ENCODE measurements at regions not wholly inside any gene's neighbourhood (a gene's known extent, or its start where the extent isn't known, plus 50 kb on each side); places are given as distances from the start of the nearest gene placed in this dataset.

DNA sequence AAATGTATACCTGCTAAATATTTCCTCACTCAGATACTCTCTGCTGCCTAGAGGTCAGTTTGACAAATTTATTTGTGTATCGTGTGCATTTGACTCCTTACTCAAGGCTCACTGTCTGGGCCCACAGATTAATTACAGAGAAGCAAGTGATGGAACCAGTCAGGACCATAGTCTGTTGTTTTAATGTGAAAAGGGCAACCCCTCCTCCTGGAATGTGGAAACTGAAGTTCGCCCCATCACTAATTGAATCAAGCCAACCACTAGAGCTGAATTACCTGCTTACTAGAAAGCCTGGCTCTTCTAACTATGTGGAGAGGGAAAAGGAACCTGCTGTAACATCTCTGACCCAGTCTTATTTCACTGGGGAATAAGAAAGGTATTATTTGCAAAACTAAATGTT lies 199.9 kb upstream of the KRR1 start:
- Mint-ChIP-seq H3K4me1 (ENCODE audit: low read depth) (no peaks in the 10 kb centered on the region), H3K27ac (no peak overlapping the region), H3K9me3 (no peaks in the 10 kb centered on the region), H3K27me3 (no peaks in the 10 kb centered on the region), H3K4me3 (no peak overlapping the region), H3K36me3 (ENCODE audit: low read depth) (no peaks in the 10 kb centered on the region)
- Histone ChIP-seq H3K4me3 (ENCODE audit: low read length) (no peak overlapping the region), H3K36me3 (ENCODE audit: insufficient read depth, low read length) (no peaks in the 10 kb centered on the region), H3K27ac (ENCODE audit: low read depth in 1 of 2, low read length in 2 of 2) (no peak overlapping the region), H3K9me3 (ENCODE audit: control insufficient read depth in 1 of 2, insufficient read depth in 1 of 2, low read length in 2 of 2) (no peaks in the 10 kb centered on the region), H3K27me3 (ENCODE audit: control insufficient read depth in 1 of 2, insufficient read depth in 2 of 2, low read length in 2 of 2) (no peaks in the 10 kb centered on the region), H3K4me1 (ENCODE audit: insufficient read depth, low read length) (no peaks in the 10 kb centered on the region)
- ChIA-PET POLR2A (no interaction called here), CTCF (no interaction called here)
- DNase-seq = no peak
- no peak for ATAC-seq (ENCODE audit: poor library complexity)
- intact Hi-C loops (cut with DNase I, micrococcal nuclease) = no loop called here
- no peak for TF ChIP-seq CTCF (IDR thresholded peaks at IDR 0.05)

- no peak for TF ChIP-seq CTCF (IDR thresholded peaks at IDR 0.05)
- intact Hi-C loops (cut with DNase I, micrococcal nuclease) = no loop called here
- Histone ChIP-seq H3K27ac (ENCODE audit: low read depth in 1 of 2, low read length in 2 of 2) (no peak overlapping the region), H3K4me3 (ENCODE audit: low read length) (no peak overlapping the region), H3K27me3 (ENCODE audit: control insufficient read depth in 1 of 2, insufficient read depth in 2 of 2, low read length in 2 of 2) (no peaks in the 10 kb centered on the region), H3K36me3 (ENCODE audit: insufficient read depth, low read length) (no peaks in the 10 kb centered on the region), H3K4me1 (ENCODE audit: insufficient read depth, low read length) (no peaks in the 10 kb centered on the region), H3K9me3 (ENCODE audit: control insufficient read depth in 1 of 2, insufficient read depth in 1 of 2, low read length in 2 of 2) (no peaks in the 10 kb centered on the region)
- H3K9me3 Mint-ChIP-seq = no peaks in the 10 kb centered on the region
- ChIA-PET POLR2A (no interaction called here), CTCF (interaction anchor here (0.9 kb wide), 1 partner anchor 11 kb away, joined by 3 read pairs; no protein-coding TSS in a partner anchor)
- no peaks in the 10 kb centered on the region for H3K36me3 Mint-ChIP-seq (ENCODE audit: low read depth)
- no peaks in the 10 kb centered on the region for H3K4me1 Mint-ChIP-seq (ENCODE audit: low read depth)
- ATAC-seq (ENCODE audit: poor library complexity) (no peak), DNase-seq (no peak)
- H3K27me3 Mint-ChIP-seq = no peaks in the 10 kb centered on the region
- no peak overlapping the region for H3K4me3 Mint-ChIP-seq
- no peak overlapping the region for H3K27ac Mint-ChIP-seq
Observed at GRCh38 chr12:75710361-75711069, 199.1 kb upstream of the KRR1 start.

GRCh38 chr12:75709503-75709902 lies 198.1 kb upstream of the KRR1 start:
- Mint-ChIP-seq H3K27me3 (no peaks in the 10 kb centered on the region), H3K27ac (no peak overlapping the region), H3K36me3 (ENCODE audit: low read depth) (no peaks in the 10 kb centered on the region), H3K4me1 (ENCODE audit: low read depth) (no peaks in the 10 kb centered on the region), H3K9me3 (no peaks in the 10 kb centered on the region), H3K4me3 (no peak overlapping the region)
- intact Hi-C loops (cut with DNase I, micrococcal nuclease) = loop anchor here in 1 of 2 experiments (10.0 kb wide), 1 partner anchor 325 kb away; the partner anchor contains the start of gene PHLDA1
- H3K4me3 ChIP-seq (ENCODE audit: low read length) = no peak overlapping the region
- ATAC-seq (ENCODE audit: poor library complexity) (no peak), DNase-seq (no peak)
- CTCF ChIA-PET = no interaction called here
- H3K36me3 ChIP-seq (ENCODE audit: insufficient read depth, low read length) = no peaks in the 10 kb centered on the region
- POLR2A ChIA-PET = no interaction called here
- no peaks in the 10 kb centered on the region for H3K27me3 ChIP-seq (ENCODE audit: control insufficient read depth in 1 of 2, insufficient read depth in 2 of 2, low read length in 2 of 2)
- no peak for TF ChIP-seq CTCF (IDR thresholded peaks at IDR 0.05)
- no peaks in the 10 kb centered on the region for H3K4me1 ChIP-seq (ENCODE audit: insufficient read depth, low read length)
- H3K9me3 ChIP-seq (ENCODE audit: control insufficient read depth in 1 of 2, insufficient read depth in 1 of 2, low read length in 2 of 2) = no peaks in the 10 kb centered on the region
- H3K27ac ChIP-seq (ENCODE audit: low read depth in 1 of 2, low read length in 2 of 2) = no peak overlapping the region

Data from CD4-positive, alpha-beta T cell (primary cell).